ENCODE measurements at regions not wholly inside any gene's neighbourhood (a gene's known extent, or its start where the extent isn't known, plus 50 kb on each side); places are given as distances from the start of the nearest gene placed in this dataset.

- no peak for DNase-seq
Measured at GRCh38 chr4:110900213-110900769, 277.4 kb upstream of the PITX2 start.

- DNase-seq = no peak
Measured at GRCh38 chr4:110902500-110902899, 279.6 kb upstream of the PITX2 start.

GRCh38 chr4:110904435-110905065 is 281.7 kb upstream of the PITX2 start:
- DNase-seq = no peak

- no peak for DNase-seq
Measured at GRCh38 chr4:110905367-110905766, 282.5 kb upstream of the PITX2 start.

GRCh38 chr4:110907801-110908313 is 285.0 kb upstream of the PITX2 start:
- no peak for DNase-seq

- no peak for DNase-seq
Measured at GRCh38 chr4:110914791-110915190, 291.9 kb upstream of the PITX2 start.

- no peak for DNase-seq
Measured at GRCh38 chr4:110915301-110915700, 292.4 kb upstream of the PITX2 start.

- DNase-seq = no peak
Measured at GRCh38 chr4:110916505-110916904, 293.6 kb upstream of the PITX2 start.

GRCh38 chr4:110917835-110918234 is 295.0 kb upstream of the PITX2 start:
- no peak for DNase-seq

GRCh38 chr4:110920990-110921389 is 298.1 kb upstream of the PITX2 start:
- no peak for DNase-seq

- DNase-seq = no peak
Measured at GRCh38 chr4:110924761-110925160, 301.9 kb upstream of the PITX2 start.

- no peak for DNase-seq
Measured at GRCh38 chr4:110926841-110927400, 304.0 kb upstream of the PITX2 start.

GRCh38 chr4:110933341-110933740 is 310.5 kb upstream of the PITX2 start:
- no peak for DNase-seq

- DNase-seq = no peak
Measured at GRCh38 chr4:110944501-110944900, 321.6 kb upstream of the PITX2 start.

- no peak for DNase-seq
Measured at GRCh38 chr4:110945600-110945999, 322.7 kb upstream of the PITX2 start.

GRCh38 chr4:110949542-110949941 is 326.7 kb upstream of the PITX2 start:
- DNase-seq = no peak

GRCh38 chr4:110950731-110951130 is 327.9 kb upstream of the PITX2 start:
- DNase-seq = no peak

GRCh38 chr4:110953191-110953590 is 330.3 kb upstream of the PITX2 start:
- DNase-seq = no peak

- no peak for DNase-seq
Measured at GRCh38 chr4:110953898-110954297, 331.0 kb upstream of the PITX2 start.

GRCh38 chr4:110955748-110956147 is 332.9 kb upstream of the PITX2 start:
- no peak for DNase-seq

GRCh38 chr4:110959041-110959643 is 336.3 kb upstream of the PITX2 start:
- no peak for DNase-seq

GRCh38 chr4:110961066-110961465 is 338.2 kb upstream of the PITX2 start:
- no peak for DNase-seq

- DNase-seq = no peak
Measured at GRCh38 chr4:110962616-110963015, 339.7 kb upstream of the PITX2 start.

- DNase-seq = no peak
Measured at GRCh38 chr4:110963662-110964280, 340.9 kb upstream of the PITX2 start.

All from inflammatory macrophage treated with lipopolysaccharide for 1 hour (primary cell).